SK-N-SH (cell line): ENCODE measurements at regions not wholly inside any gene's neighbourhood (a gene's known extent, or its start where the extent isn't known, plus 50 kb on each side); places are given as distances from the start of the nearest gene placed in this dataset.

Source experiments
- EZH2phosphoT487 ChIP-seq: fragments of 200-600 bp; sonication (generic); IDR thresholded peaks from 2 replicates; pipeline ENCODE4 v1.6.1; 2017; ENCODE audit warnings: low read depth, mixed run types, mild to moderate bottlenecking, antibody characterized with exemption, moderate library complexity, borderline replicate concordance
- YY1 ChIP-seq: IDR thresholded peaks from 2 replicates; pipeline ENCODE4 v1.4.0; 2012; ENCODE audit warnings: low read depth, mild to moderate bottlenecking

DNA sequence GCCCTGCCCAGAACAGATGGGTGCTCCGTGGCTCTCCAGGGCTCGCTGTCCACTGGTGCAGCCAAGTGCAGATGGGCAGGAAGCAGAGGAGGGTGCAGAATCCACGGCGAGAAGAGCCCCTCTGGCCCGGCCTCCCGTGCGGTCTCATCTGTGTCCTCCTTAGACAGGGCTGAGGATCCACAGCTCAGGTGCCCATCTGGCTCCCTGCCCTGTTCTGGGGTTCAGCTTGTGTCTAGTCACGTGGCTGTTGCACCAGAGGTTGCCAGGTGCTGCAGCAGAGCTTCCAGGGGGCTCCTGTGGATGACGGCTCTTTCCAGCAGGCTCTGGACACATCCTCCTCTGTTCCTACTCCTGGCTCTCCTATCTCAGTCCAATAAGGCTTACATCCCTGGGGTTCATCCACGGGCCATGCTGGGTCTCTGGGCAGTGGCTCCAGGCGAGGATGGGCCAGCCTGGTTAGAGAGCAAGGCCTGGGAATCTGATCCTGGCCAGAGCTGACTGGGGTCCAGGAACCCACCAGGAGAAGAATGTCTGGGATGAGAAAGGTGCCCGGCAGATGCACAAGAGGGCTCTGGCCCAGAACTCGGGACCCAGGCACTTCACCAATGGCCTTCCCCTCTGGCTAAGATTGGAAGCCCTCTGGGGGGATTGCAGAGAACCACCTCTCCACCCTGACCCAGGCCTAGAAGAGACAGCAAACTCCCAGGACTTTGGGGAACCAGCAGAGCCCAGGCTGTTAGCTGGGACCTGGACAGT is 116.3 kb upstream of the ID2 start:
- TF ChIP-seq YY1 (no peak), EZH2phosphoT487 (no peak)
